DND-41 (cell line): ENCODE measurements at regions not wholly inside any gene's neighbourhood (a gene's known extent, or its start where the extent isn't known, plus 50 kb on each side); places are given as distances from the start of the nearest gene placed in this dataset.

Experiments used
- CTCF ChIP-seq: IDR thresholded peaks from 2 replicates; pipeline ENCODE4 v1.5.1; 2012; ENCODE audit warnings: borderline replicate concordance, low read length, moderate library complexity, mild to moderate bottlenecking; ENCODE audit not compliant: poor library complexity, severe bottlenecking; ENCODE audit errors: extremely low read depth
- EZH2 ChIP-seq: IDR thresholded peaks from 3 replicates; pipeline ENCODE4 v1.6.1; 2012; ENCODE audit warnings: borderline replicate concordance, low read depth, mild to moderate bottlenecking, moderate library complexity, low read length, inconsistent platforms; ENCODE audit not compliant: severe bottlenecking

GRCh38 chr6:27761391-27761790 lies 150.8 kb downstream of the OR2B2 start:
- TF ChIP-seq CTCF, result no peak
- no peak for TF ChIP-seq EZH2
